GM18858 (cell line): ENCODE measurements at regions not wholly inside any gene's neighbourhood (a gene's known extent, or its start where the extent isn't known, plus 50 kb on each side); places are given as distances from the start of the nearest gene placed in this dataset.
"Not testable (repeated sequence)": the region's sequence is repeated elsewhere in the genome, so short reads cannot be mapped to it uniquely, and the experiment has no call there.

Source experiments
- ATAC-seq: cut with Tn5 transposase; IDR thresholded peaks from one replicate; pipeline ENCODE4 v1.9.1; 2021; ENCODE audit not compliant: unreplicated experiment

DNA sequence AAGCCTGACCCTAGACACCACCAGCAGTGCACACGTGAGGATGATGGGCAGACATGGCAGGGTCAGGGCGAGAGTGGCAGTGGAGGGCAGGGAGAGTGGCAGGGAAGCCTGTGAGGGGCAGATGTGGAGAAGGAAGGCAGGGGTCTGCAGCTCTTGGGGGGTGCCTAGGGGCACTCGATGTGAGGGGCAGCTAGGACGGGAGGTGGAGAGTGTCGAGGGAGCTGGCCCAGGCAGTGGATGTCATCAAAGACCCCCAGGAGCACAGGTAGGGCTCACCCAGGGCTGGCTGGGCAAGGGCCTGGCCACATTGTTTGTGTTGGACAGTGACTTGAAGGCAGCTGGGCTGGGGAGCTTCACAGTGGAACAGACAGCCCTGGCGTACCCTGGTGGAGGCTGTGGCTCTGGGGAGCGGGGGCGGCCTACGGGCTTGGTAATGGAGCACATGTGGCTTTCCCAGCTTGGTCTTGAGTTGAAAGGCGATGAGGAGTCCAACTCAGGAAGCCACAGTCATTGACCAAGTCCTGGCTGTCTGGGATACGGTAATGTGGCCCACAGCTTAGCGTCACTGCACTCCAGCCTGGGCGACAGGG is 87.1 kb downstream of the RTP5 start:
- no peak for ATAC-seq

DNA sequence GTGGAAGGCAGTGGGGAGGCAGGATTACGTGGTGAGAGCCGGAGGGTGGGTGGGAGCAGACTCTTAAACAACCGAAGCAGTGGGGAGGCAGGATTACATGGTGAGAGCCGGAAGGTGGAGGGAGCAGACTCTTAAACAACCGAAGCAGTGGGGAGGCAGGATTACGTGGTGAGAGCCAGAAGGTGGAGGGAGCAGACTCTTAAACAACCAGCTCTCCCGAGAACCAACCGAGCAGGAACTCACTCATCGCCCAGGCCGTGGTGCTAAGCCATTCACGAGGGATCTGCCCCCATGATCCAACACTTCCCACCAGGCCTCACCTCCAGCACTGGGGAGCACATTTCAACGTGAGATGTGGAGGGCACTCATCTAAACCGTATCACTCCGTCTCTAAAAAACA is 87.7 kb downstream of the RTP5 start:
- no peak for ATAC-seq

GRCh38 chr2:241958818-241959545 is 89.5 kb downstream of the RTP5 start:
- ATAC-seq, result no peak

- ATAC-seq, result no peak
These were observed 90.3 kb downstream of the RTP5 start for GRCh38 chr2:241959751-241960269.

DNA sequence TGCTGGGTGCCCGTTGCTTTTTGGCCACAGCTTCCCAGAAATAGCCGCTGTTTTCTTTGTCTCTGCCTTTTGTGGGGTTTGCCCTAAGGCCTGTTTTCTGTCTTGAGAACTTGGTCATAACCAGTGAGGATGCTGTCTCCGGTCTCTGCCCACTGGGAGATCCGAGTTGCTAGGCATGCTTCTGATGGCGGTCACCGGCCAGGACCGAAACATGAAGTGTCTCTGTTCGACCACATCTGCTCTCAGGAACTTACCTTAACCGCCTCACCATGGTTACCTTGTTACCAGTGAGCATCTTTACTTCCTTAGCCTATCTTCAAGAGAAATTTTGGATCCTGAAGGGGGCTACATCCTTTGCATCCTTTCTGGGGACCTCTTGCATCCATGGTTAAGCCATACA is 91.9 kb downstream of the RTP5 start:
- no peak for ATAC-seq

- ATAC-seq, result no peak
These were observed 94.6 kb downstream of the RTP5 start for GRCh38 chr2:241964133-241964532.

GRCh38 chr2:241965931-241966412 is 96.4 kb downstream of the RTP5 start:
- ATAC-seq, result peak; percentile 60

GRCh38 chr2:241966647-241967466 is 97.3 kb downstream of the RTP5 start:
- no peak for ATAC-seq

DNA sequence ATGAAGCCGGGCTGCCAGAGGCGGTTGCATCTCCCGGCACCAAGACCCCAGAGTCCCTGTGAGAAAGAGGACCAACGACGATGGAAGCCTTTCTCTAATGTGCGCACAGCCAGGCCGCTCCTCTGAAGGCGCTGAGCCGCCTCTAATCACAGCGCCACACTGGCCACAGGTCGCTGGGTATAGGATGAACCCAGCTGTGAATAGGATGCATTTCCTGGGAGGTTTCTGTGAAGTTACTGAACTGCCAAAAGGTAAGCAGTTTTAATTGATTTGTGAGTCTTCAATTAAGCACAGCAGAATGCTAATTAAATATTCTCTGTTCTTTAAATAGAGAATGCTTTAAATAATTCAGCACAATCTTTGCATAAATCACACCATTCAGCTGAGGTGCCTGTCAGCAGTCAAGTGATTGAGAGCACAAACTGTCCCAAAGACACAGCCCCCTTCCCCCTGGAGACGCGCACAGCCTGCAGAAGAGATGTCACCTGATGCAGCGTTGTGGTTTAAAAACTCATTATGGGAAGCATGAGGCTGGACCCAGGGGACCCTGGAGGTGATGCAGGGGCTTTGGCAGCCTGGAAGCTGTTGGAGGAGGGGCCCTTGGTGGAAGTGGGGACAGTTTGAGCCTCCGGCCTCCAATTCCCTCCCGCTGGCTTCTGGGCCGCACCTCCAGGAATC is 98.1 kb downstream of the RTP5 start:
- ATAC-seq, result no peak

- ATAC-seq, result no peak
These were observed 98.9 kb downstream of the RTP5 start for GRCh38 chr2:241968417-241968816.

DNA sequence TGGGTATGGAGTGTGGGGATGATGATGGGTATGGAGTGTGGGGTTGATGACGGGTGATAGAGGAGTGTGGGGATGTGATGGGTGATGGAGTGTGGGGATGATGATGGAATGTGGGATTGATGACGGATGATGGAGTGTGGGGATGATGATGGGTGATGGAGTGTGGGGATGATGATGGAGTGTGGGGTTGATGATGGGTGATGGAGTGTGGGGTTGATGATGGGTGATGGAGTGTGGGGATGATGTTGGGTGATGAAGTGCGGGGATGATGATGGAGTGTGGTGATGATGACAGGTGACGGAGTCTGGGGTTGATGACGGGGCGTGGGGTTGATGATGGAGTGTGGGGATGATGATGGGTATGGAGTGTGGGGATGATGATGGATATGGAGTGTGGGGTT is 99.7 kb downstream of the RTP5 start:
- ATAC-seq, result not testable (repeated sequence)

DNA sequence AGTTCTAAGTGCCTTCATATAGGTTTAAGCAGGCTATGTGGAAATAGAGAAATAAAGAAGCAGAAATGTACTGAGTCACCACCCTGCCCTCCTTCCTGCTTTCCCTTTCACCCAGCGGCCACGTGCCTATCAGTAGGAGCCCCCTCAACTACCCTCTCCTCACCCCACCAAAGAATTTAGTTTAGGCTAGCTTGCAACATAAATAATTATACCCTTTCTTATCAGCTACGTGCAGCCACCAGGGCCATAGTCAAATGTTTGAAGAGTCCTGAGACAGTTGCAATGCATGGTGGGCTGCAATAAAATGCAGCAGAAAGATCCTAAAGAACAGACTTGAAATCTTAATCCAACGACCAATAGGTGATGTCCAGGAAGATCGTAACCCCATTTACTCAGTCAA is 101.2 kb downstream of the RTP5 start:
- ATAC-seq, result no peak

- no peak for ATAC-seq
These were observed 104.6 kb downstream of the RTP5 start for GRCh38 chr2:241974096-241974495.

- no peak for ATAC-seq
These were observed 105.5 kb downstream of the RTP5 start for GRCh38 chr2:241974851-241975592.

DNA sequence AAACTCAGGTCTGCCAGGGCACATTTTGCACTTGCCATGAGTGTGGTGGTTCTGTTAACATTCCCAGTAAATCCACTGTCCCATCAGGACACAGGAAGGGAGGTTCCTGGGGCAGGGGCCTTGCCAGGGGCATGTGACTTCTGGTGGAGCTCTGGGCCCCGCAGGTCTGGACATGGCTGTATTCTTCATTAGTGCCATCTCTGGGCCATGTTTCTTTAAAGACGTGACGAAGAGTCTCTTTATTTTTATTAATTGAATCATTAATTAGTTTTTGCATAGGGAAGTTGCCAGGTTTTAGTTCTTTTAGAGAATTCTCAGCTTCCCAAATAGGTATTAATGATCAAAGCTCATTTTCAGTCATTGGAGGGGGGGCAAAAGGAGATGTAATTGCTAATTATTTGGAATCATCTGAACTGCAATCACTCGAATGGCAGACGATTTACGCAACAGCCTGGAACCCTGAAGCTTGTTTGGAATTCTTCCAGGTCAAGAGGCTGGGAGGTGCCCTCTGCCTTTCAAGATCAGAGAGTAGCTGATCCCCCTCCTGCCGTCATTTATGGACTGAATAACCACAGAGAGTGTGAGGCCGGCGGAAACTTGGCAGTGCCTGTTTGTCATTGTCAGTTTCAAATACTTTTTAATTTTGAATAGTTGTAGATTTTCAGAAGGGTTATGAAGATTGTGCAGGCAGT is 106.2 kb downstream of the RTP5 start:
- no peak for ATAC-seq

- no peak for ATAC-seq
These were observed 106.8 kb downstream of the RTP5 start for GRCh38 chr2:241976296-241976695.

GRCh38 chr2:241977557-241978300 is 108.2 kb downstream of the RTP5 start:
- ATAC-seq, result no peak

GRCh38 chr2:241978670-241979069 is 109.1 kb downstream of the RTP5 start:
- no peak for ATAC-seq

GRCh38 chr2:241980193-241980592 is 110.7 kb downstream of the RTP5 start:
- no peak for ATAC-seq
